SU-DHL-6 (cell line): ENCODE measurements at regions not wholly inside any gene's neighbourhood (a gene's known extent, or its start where the extent isn't known, plus 50 kb on each side); places are given as distances from the start of the nearest gene placed in this dataset.

Experiments
- H2AFZ ChIP-seq: fragments of 200-600 bp; sonication (generic); 2 replicates; pipeline ENCODE4 v1.6.1; 2014; ENCODE audit warnings: low read depth, mild to moderate bottlenecking, moderate library complexity, mixed read lengths, antibody characterized with exemption, low read length; ENCODE audit not compliant: severe bottlenecking
- H3F3A ChIP-seq: fragments of 200-600 bp; shearing (Covaris generic); 2 replicates; pipeline ENCODE4 v1.6.0; 2016; ENCODE audit warnings: antibody characterized with exemption, mild to moderate bottlenecking; ENCODE audit not compliant: insufficient read depth
- H3K27ac ChIP-seq: fragments of 200-600 bp; sonication (generic); 2 replicates; pipeline ENCODE4 v1.5.1; 2016; ENCODE audit warnings: low read depth, mild to moderate bottlenecking, low read length, moderate library complexity, mixed read lengths
- H3K27me3 ChIP-seq: fragments of 200-600 bp; sonication (generic), shearing (Covaris generic); 2 replicates; pipeline ENCODE4 v1.6.0; 2014; ENCODE audit warnings: mild to moderate bottlenecking, low read length
- H3K36me3 ChIP-seq: fragments of 200-600 bp; sonication (generic); 2 replicates; pipeline ENCODE4 v1.6.1; 2014; ENCODE audit warnings: mild to moderate bottlenecking, low read length, mixed read lengths
- H3K4me2 ChIP-seq: fragments of 300-600, 200-600 bp; shearing (Covaris generic), sonication (generic); 2 replicates; pipeline ENCODE4 v1.6.0; 2014; ENCODE audit warnings: low read length, low read depth, mild to moderate bottlenecking; ENCODE audit not compliant: poor library complexity, severe bottlenecking
- H3K4me3 ChIP-seq: fragments of 200-600 bp; sonication (generic); 2 replicates; pipeline ENCODE4 v1.5.1; 2014; ENCODE audit warnings: antibody characterized with exemption, low read length, mild to moderate bottlenecking, mixed read lengths; ENCODE audit not compliant: insufficient read depth, poor library complexity, severe bottlenecking
- H3K79me2 ChIP-seq: fragments of 200-600 bp; sonication (generic); 2 replicates; pipeline ENCODE4 v1.6.1; 2014; ENCODE audit warnings: mild to moderate bottlenecking, low read length, moderate library complexity; ENCODE audit not compliant: insufficient read depth
- H3K9ac ChIP-seq: fragments of 200-600 bp; sonication (generic); 2 replicates; pipeline ENCODE4 v1.7.0; 2014; ENCODE audit warnings: mild to moderate bottlenecking, low read length
- H3K9me2 ChIP-seq: fragments of 200-600 bp; sonication (generic); replicated peaks from 2 replicates; pipeline ENCODE4 v1.6.1; 2014; ENCODE audit warnings: low read length; ENCODE audit not compliant: insufficient read depth
- H3K9me3 ChIP-seq: fragments of 200-600 bp; sonication (generic); 2 replicates; pipeline ENCODE4 v1.6.1; 2014; ENCODE audit warnings: low read length, mixed read lengths; ENCODE audit not compliant: insufficient read depth
- H4K20me1 ChIP-seq: fragments of 200-600 bp; sonication (generic); 2 replicates; pipeline ENCODE4 v1.6.1; 2014; ENCODE audit warnings: low read depth, mild to moderate bottlenecking, antibody characterized with exemption, low read length, moderate library complexity, mixed read lengths
- CTCF ChIP-seq: fragments of 200-600 bp; sonication (generic); IDR thresholded peaks from one replicate; pipeline ENCODE4 v1.5.1; 2017; ENCODE audit warnings: antibody characterized with exemption, mild to moderate bottlenecking, low read length, moderate library complexity; ENCODE audit not compliant: insufficient read depth, poor library complexity, severe bottlenecking
- EZH2phosphoT487 ChIP-seq: fragments of 200-600 bp; sonication (generic), shearing (Covaris generic); conservative IDR thresholded peaks from 2 replicates; pipeline ENCODE4 v1.6.1; 2018; ENCODE audit warnings: mild to moderate bottlenecking, antibody characterized with exemption, low read length, moderate library complexity, mixed read lengths

GRCh38 chr5:9888501-9888901 is 258.4 kb upstream of the TAS2R1 start:
- no peaks in the 10 kb centered on the region for H4K20me1 ChIP-seq
- no peak overlapping the region for H3K4me3 ChIP-seq
- H3K27ac ChIP-seq = no peak overlapping the region
- no peaks in the 10 kb centered on the region for H3K27me3 ChIP-seq
- H3K9me2 ChIP-seq = no peaks in the 10 kb centered on the region
- H3F3A ChIP-seq = no peaks in the 10 kb centered on the region
- TF ChIP-seq CTCF (no peak), EZH2phosphoT487 (no peak)
- no peak overlapping the region for H3K4me2 ChIP-seq
- H3K79me2 ChIP-seq = no peaks in the 10 kb centered on the region
- no peak overlapping the region for H3K9ac ChIP-seq
- H2AFZ ChIP-seq = no peak overlapping the region
- H3K36me3 ChIP-seq = no peaks in the 10 kb centered on the region
- no peaks in the 10 kb centered on the region for H3K9me3 ChIP-seq

GRCh38 chr5:9885164-9885563 is 255.0 kb upstream of the TAS2R1 start:
- Histone ChIP-seq H3F3A (no peaks in the 10 kb centered on the region), H3K4me3 (no peak overlapping the region), H3K9me3 (no peaks in the 10 kb centered on the region), H3K79me2 (no peaks in the 10 kb centered on the region), H2AFZ (no peak overlapping the region), H3K9ac (no peak overlapping the region), H3K36me3 (no peaks in the 10 kb centered on the region), H3K27me3 (no peaks in the 10 kb centered on the region), H3K4me2 (no peak overlapping the region), H3K9me2 (no peaks in the 10 kb centered on the region), H3K27ac (no peak overlapping the region), H4K20me1 (no peaks in the 10 kb centered on the region)
- no peak for TF ChIP-seq CTCF

- no peak overlapping the region for H3K9ac ChIP-seq
- no peak overlapping the region for H3K27ac ChIP-seq
- H3F3A ChIP-seq = no peaks in the 10 kb centered on the region
- H3K27me3 ChIP-seq = no peaks in the 10 kb centered on the region
- no peaks in the 10 kb centered on the region for H3K36me3 ChIP-seq
- no peak overlapping the region for H3K4me3 ChIP-seq
- no peaks in the 10 kb centered on the region for H4K20me1 ChIP-seq
- no peaks in the 10 kb centered on the region for H3K79me2 ChIP-seq
- H3K9me2 ChIP-seq = no peaks in the 10 kb centered on the region
- H3K9me3 ChIP-seq = no peaks in the 10 kb centered on the region
- no peak overlapping the region for H3K4me2 ChIP-seq
- no peak overlapping the region for H2AFZ ChIP-seq
- no peak for TF ChIP-seq EZH2phosphoT487
- TF ChIP-seq CTCF = no peak
These were observed 248.1 kb upstream of the TAS2R1 start for GRCh38 chr5:9878206-9878605.

GRCh38 chr5:9877488-9877887 is 247.3 kb upstream of the TAS2R1 start:
- Histone ChIP-seq H3K27me3 (no peaks in the 10 kb centered on the region), H3F3A (no peaks in the 10 kb centered on the region), H2AFZ (no peak overlapping the region), H3K79me2 (no peaks in the 10 kb centered on the region), H3K9me2 (no peaks in the 10 kb centered on the region), H3K4me3 (no peak overlapping the region), H3K27ac (no peak overlapping the region), H3K9me3 (no peaks in the 10 kb centered on the region), H3K36me3 (no peaks in the 10 kb centered on the region), H4K20me1 (no peaks in the 10 kb centered on the region), H3K4me2 (no peak overlapping the region), H3K9ac (no peak overlapping the region)
- TF ChIP-seq CTCF = no peak
- no peak for TF ChIP-seq EZH2phosphoT487
